RWPE2 (cell line): ENCODE measurements at regions not wholly inside any gene's neighbourhood (a gene's known extent, or its start where the extent isn't known, plus 50 kb on each side); places are given as distances from the start of the nearest gene placed in this dataset.

Source experiments
- ATAC-seq: fragments of 200-7000 bp; cut with Tn5 transposase; 3 replicates; pipeline ENCODE4 v1.9.1; 2021; ENCODE audit warnings: low read depth
- DNase-seq: peaks from one replicate; pipeline ENCODE4 v3.0.0-alpha.2; 2020; ENCODE audit warnings: low spot score
- H3K27ac ChIP-seq: fragments of 450-650 bp; 2 replicates; pipeline ENCODE4 v1.5.1; 2017; ENCODE audit warnings: mild to moderate bottlenecking; ENCODE audit not compliant: poor library complexity, severe bottlenecking
- H3K27me3 ChIP-seq: fragments of 250-450 bp; sonication (Bioruptor Pico); 2 replicates; pipeline ENCODE4 v1.5.1; 2021; ENCODE audit warnings: mild to moderate bottlenecking, moderate library complexity; ENCODE audit not compliant: insufficient read depth, poor library complexity, severe bottlenecking
- H3K36me3 ChIP-seq: fragments of 250-450 bp; sonication (Bioruptor Pico); 2 replicates; pipeline ENCODE4 v1.5.1; 2020; ENCODE audit warnings: low read depth, mild to moderate bottlenecking, moderate library complexity
- H3K4me1 ChIP-seq: fragments of 250-450 bp; sonication (Bioruptor Pico); 2 replicates; pipeline ENCODE4 v1.5.1; 2021; ENCODE audit warnings: mild to moderate bottlenecking, moderate library complexity; ENCODE audit not compliant: insufficient read depth, poor library complexity, severe bottlenecking
- H3K4me3 ChIP-seq: fragments of 250-450 bp; sonication (Bioruptor Pico); 2 replicates; pipeline ENCODE4 v1.5.1; 2021; ENCODE audit warnings: mild to moderate bottlenecking, moderate library complexity; ENCODE audit not compliant: severe bottlenecking
- H3K9me3 ChIP-seq: fragments of 250-450 bp; sonication (Bioruptor Pico); 2 replicates; pipeline ENCODE4 v1.5.1; 2021; ENCODE audit warnings: mild to moderate bottlenecking, moderate library complexity; ENCODE audit not compliant: severe bottlenecking
- CTCF ChIP-seq: fragments of 450-650 bp; IDR thresholded peaks from one replicate; pipeline ENCODE4 v1.5.1; 2017; ENCODE audit warnings: mild to moderate bottlenecking, moderate library complexity; ENCODE audit not compliant: poor library complexity, severe bottlenecking

GRCh38 chr15:38828031-38828532, 263.5 kb upstream of the RASGRP1 start:
- DNase-seq (no peak), ATAC-seq (no peak; the same call in 2 of the 3 replicates)
- Histone ChIP-seq H3K4me3 (no peak overlapping the region), H3K27me3 (no peaks in the 10 kb centered on the region), H3K36me3 (no peaks in the 10 kb centered on the region), H3K4me1 (no peaks in the 10 kb centered on the region), H3K27ac (no peak overlapping the region), H3K9me3 (no peaks in the 10 kb centered on the region)
- TF ChIP-seq CTCF: no peak

- TF ChIP-seq CTCF: no peak
- Histone ChIP-seq H3K4me1 (no peaks in the 10 kb centered on the region), H3K36me3 (no peaks in the 10 kb centered on the region), H3K9me3 (no peaks in the 10 kb centered on the region), H3K27me3 (no peaks in the 10 kb centered on the region), H3K27ac (no peak overlapping the region), H3K4me3 (no peak overlapping the region)
- ATAC-seq (no peak), DNase-seq (no peak)
Measured at GRCh38 chr15:38829086-38829485, 264.5 kb upstream of the RASGRP1 start.

GRCh38 chr15:38842226-38842625, 277.6 kb upstream of the RASGRP1 start:
- Histone ChIP-seq H3K9me3 (no peaks in the 10 kb centered on the region), H3K4me3 (no peak overlapping the region), H3K36me3 (no peaks in the 10 kb centered on the region), H3K27me3 (no peaks in the 10 kb centered on the region), H3K4me1 (peaks cover 6% of the 10 kb centered on the region), H3K27ac (no peak overlapping the region)
- DNase-seq: no peak
- no peak for ATAC-seq
- TF ChIP-seq CTCF: no peak

GRCh38 chr15:38843051-38843501, 278.5 kb upstream of the RASGRP1 start:
- no peak overlapping the region for H3K27ac ChIP-seq
- H3K4me3 ChIP-seq: no peak overlapping the region

More at GRCh38 chr15:38843051-38843501, 278.5 kb upstream of the RASGRP1 start:
- Histone ChIP-seq H3K4me1 (peaks cover 6% of the 10 kb centered on the region), H3K9me3 (no peaks in the 10 kb centered on the region), H3K27me3 (no peaks in the 10 kb centered on the region), H3K36me3 (no peaks in the 10 kb centered on the region)
- no peak for ATAC-seq
- no peak for TF ChIP-seq CTCF
- no peak for DNase-seq
